A549 (cell line): ENCODE measurements at regions not wholly inside any gene's neighbourhood (a gene's known extent, or its start where the extent isn't known, plus 50 kb on each side); places are given as distances from the start of the nearest gene placed in this dataset.

Source experiments
- ATAC-seq, 2 experiments: fragments of 200-7000 bp in 1 of 2; fragments of >200 bp in 1 of 2; cut with Nextera tagmentation in 1 of 2; cut with Tn5 transposase in 1 of 2; 3 replicates each; pipeline versions ENCODE4 v1.8.0 to v1.9.1; 2018 to 2020; ENCODE audit warnings: mild to moderate bottlenecking in 1 of 2, moderate library complexity in 1 of 2
- CTCF ChIA-PET: fragments of 300-600 bp; sonication (Branson Sonifier 250); formaldehyde crosslinking; extraction: SDS; loops from one replicate; lab custom pipeline; 2021; ENCODE audit warnings: antibody characterized with exemption, inconsistent platforms; lab: Yijun Ruan, JAX
- POLR2A ChIA-PET: fragments of 350-600 bp; formaldehyde crosslinking; extraction: SDS; loops from one replicate; lab custom pipeline; 2021; ENCODE audit warnings: antibody characterized with exemption, inconsistent platforms; lab: Yijun Ruan, JAX
- DNase-seq, 2 experiments: peaks; one replicate each; pipeline versions ENCODE4 v3.0.0 to v3.0.0-alpha.2; 2011 to 2016; ENCODE audit warnings: low read depth in 1 of 2, low spot score in 1 of 2
- FAIRE-seq: peaks from 2 replicates; lab custom pipeline; 2011; peaks lifted over from hg19 to GRCh38; lab: Jason Lieb, UNC
- H3K27ac ChIP-seq, 2 experiments: fragments of >200 bp; sonication (Bioruptor Twin); formaldehyde crosslinking; 3 replicates each; pipeline ENCODE4 v1.5.1; 2016 to 2017
- H3K4me1 ChIP-seq: fragments of >200 bp; sonication (Bioruptor Twin); formaldehyde crosslinking; 3 replicates; pipeline ENCODE4 v1.6.1; 2016
- H3K4me2 ChIP-seq: fragments of >200 bp; sonication (Bioruptor Twin); formaldehyde crosslinking; 3 replicates; pipeline ENCODE4 v1.6.1; 2016
- H3K4me3 ChIP-seq: fragments of >200 bp; sonication (Bioruptor Twin); formaldehyde crosslinking; 3 replicates; pipeline ENCODE4 v1.5.1; 2016
- H3K9me3 ChIP-seq: fragments of >200 bp; sonication (Bioruptor Twin); formaldehyde crosslinking; 3 replicates; pipeline ENCODE4 v1.6.1; 2016
- CEBPB ChIP-seq, 2 experiments: fragments of >200 bp in 1 of 2; sonication (Bioruptor Twin) in 1 of 2; formaldehyde crosslinking in 1 of 2; IDR thresholded peaks; 2 replicates each; pipeline ENCODE4 v1.6.1; 2012 to 2016
- EHMT2 ChIP-seq: fragments of 200-600 bp; sonication (generic); IDR thresholded peaks from 2 replicates; pipeline ENCODE4 v1.6.1; 2016; ENCODE audit warnings: antibody characterized with exemption, low read depth, mild to moderate bottlenecking, moderate library complexity
- FOXS1 ChIP-seq: fragments of 250-450 bp; sonication (Bioruptor Pico); IDR thresholded peaks from 2 replicates; pipeline ENCODE4 v1.5.0; 2020; ENCODE audit warnings: mild to moderate bottlenecking, moderate library complexity
- HOXB13 ChIP-seq: fragments of 250-450 bp; sonication (Bioruptor Pico); IDR thresholded peaks from 2 replicates; pipeline ENCODE4 v1.5.0; 2020; ENCODE audit warnings: low read depth, mild to moderate bottlenecking, moderate library complexity
- JUN ChIP-seq, 2 experiments: fragments of >200 bp; sonication (Bioruptor Twin); formaldehyde crosslinking; IDR thresholded peaks; 2 replicates in 1 of 2; 3 replicates in 1 of 2; pipeline ENCODE4 v1.6.1; 2016 to 2017
- JUNB ChIP-seq: fragments of >200 bp; sonication (Bioruptor Twin); formaldehyde crosslinking; IDR thresholded peaks from 2 replicates; pipeline ENCODE4 v1.6.1; 2016
- KDM1A ChIP-seq: fragments of 200-600 bp; sonication (generic); IDR thresholded peaks from 2 replicates; pipeline ENCODE4 v1.6.1; 2016; ENCODE audit warnings: low read depth, mild to moderate bottlenecking
- KDM5A ChIP-seq: fragments of 200-600 bp; sonication (generic); IDR thresholded peaks from 2 replicates; pipeline ENCODE4 v1.6.1; 2016; ENCODE audit warnings: antibody characterized with exemption, mild to moderate bottlenecking
- MYC ChIP-seq: IDR thresholded peaks from 2 replicates; pipeline ENCODE4 v1.6.1; 2012; ENCODE audit warnings: mild to moderate bottlenecking, inconsistent platforms, low read length, improper control_type of control experiment, borderline replicate concordance
- RAD21 ChIP-seq, 2 experiments: fragments of >200 bp in 1 of 2; sonication (Bioruptor Twin) in 1 of 2; formaldehyde crosslinking in 1 of 2; IDR thresholded peaks in 1 of 2; conservative IDR thresholded peaks in 1 of 2; 2 replicates in 1 of 2; 3 replicates in 1 of 2; pipeline ENCODE4 v1.6.1; 2012 to 2018; ENCODE audit warnings: inconsistent platforms in 1 of 2
- RARB ChIP-seq: fragments of 250-450 bp; sonication (Bioruptor Pico); IDR thresholded peaks from 2 replicates; pipeline ENCODE4 v1.8.0; 2021; ENCODE audit warnings: mild to moderate bottlenecking, moderate library complexity
- RCOR1 ChIP-seq: fragments of 150-350 bp; IDR thresholded peaks from 2 replicates; pipeline ENCODE4 v1.6.1; 2014; ENCODE audit warnings: antibody characterized with exemption, low read length, low read depth
- SMC3 ChIP-seq: fragments of >200 bp; sonication (Bioruptor Twin); formaldehyde crosslinking; IDR thresholded peaks from 3 replicates; pipeline ENCODE4 v1.6.1; 2018; ENCODE audit warnings: inconsistent platforms
- ZNF302 ChIP-seq: fragments of 250-450 bp; sonication (Bioruptor Pico); IDR thresholded peaks from 2 replicates; pipeline ENCODE4 v1.9.0; 2021; ENCODE audit warnings: inconsistent platforms, mild to moderate bottlenecking, moderate library complexity
- WGBS: methylation state at CpG from one replicate; pipeline ENCODE4 v1.1.6; 2017; ENCODE audit errors: missing lambda C conversion rate; 5-methylcytosine and 5-hydroxymethylcytosine counted together
- TF ChIP-seq, protein P1 (sequence below): fragments of >200 bp; sonication (Bioruptor Twin); formaldehyde crosslinking; IDR thresholded peaks from 3 replicates; pipeline ENCODE4 v1.6.1; 2016
- TF ChIP-seq, protein P2 (sequence below): fragments of >200 bp; sonication (Bioruptor Twin); formaldehyde crosslinking; IDR thresholded peaks from 3 replicates; pipeline ENCODE4 v1.5.1; 2016
- TF ChIP-seq, protein P3 (sequence below): IDR thresholded peaks from 2 replicates; pipeline ENCODE4 v1.6.1; 2012
- TF ChIP-seq, protein P4 (sequence below): fragments of >200 bp; sonication (Bioruptor Twin); formaldehyde crosslinking; IDR thresholded peaks from 2 replicates; pipeline ENCODE4 v1.6.1; 2016
- TF ChIP-seq, protein P5 (sequence below): fragments of 150-350 bp; IDR thresholded peaks from 2 replicates; pipeline ENCODE4 v1.6.1; 2014; ENCODE audit warnings: low read depth, mild to moderate bottlenecking, low read length

DNA sequence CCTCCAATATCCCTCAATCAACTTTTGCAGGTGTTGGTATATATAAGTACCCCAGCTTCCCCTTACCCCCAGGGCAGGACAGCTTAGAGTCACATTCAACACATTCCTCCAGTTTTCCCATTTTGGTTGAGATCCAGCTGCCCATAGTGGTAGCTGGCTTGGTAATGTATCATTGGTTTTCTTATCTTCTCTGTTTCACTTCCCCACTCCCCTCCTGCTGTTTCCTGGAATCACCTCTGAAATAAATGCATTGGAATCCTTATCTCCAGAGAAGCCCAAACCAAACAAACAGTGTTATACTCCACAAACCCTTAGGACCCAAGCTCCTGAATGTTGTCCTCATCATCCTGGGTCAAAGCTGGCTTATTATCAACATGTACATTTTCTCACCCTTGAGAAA, 184.8 kb downstream of the TMEM38B start (continued):
- TF ChIP-seq, protein P1, sequence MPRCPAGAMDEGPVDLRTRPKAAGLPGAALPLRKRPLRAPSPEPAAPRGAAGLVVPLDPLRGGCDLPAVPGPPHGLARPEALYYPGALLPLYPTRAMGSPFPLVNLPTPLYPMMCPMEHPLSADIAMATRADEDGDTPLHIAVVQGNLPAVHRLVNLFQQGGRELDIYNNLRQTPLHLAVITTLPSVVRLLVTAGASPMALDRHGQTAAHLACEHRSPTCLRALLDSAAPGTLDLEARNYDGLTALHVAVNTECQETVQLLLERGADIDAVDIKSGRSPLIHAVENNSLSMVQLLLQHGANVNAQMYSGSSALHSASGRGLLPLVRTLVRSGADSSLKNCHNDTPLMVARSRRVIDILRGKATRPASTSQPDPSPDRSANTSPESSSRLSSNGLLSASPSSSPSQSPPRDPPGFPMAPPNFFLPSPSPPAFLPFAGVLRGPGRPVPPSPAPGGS = no peak
- TF ChIP-seq HOXB13 (CRISPR knock-in tag) (no peak), CEBPB (IDR thresholded peaks at IDR 0.05) (no peak), MYC (no peak)
- TF ChIP-seq, protein P2, sequence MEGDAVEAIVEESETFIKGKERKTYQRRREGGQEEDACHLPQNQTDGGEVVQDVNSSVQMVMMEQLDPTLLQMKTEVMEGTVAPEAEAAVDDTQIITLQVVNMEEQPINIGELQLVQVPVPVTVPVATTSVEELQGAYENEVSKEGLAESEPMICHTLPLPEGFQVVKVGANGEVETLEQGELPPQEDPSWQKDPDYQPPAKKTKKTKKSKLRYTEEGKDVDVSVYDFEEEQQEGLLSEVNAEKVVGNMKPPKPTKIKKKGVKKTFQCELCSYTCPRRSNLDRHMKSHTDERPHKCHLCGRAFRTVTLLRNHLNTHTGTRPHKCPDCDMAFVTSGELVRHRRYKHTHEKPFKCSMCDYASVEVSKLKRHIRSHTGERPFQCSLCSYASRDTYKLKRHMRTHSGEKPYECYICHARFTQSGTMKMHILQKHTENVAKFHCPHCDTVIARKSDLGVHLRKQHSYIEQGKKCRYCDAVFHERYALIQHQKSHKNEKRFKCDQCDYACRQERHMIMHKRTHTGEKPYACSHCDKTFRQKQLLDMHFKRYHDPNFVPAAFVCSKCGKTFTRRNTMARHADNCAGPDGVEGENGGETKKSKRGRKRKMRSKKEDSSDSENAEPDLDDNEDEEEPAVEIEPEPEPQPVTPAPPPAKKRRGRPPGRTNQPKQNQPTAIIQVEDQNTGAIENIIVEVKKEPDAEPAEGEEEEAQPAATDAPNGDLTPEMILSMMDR = no peak

DNA sequence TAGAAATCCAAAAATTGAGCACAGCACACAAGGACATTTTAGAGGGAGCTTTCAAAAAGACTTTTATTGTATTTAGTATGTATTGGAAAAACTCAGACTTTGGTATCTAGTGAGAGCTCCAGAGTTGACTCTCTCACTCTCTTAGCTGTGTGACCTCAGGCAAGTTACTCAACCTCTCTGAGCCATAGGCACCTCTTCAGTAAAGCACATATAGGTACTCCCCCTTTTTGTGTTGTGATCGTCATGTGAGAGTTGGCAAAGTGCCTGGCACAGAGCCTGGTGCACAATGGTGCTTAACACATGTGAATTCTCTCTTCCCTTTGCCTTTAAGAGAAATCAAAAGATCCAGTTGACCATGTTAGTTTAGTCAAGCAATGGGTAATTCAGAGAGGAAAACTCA, 186.2 kb downstream of the TMEM38B start:
- CTCF ChIA-PET = interaction anchor here (1.0 to 1.9 kb wide), 4 partner anchors 14 to 981 kb away, joined by 4 to 25 read pairs (median 10); no protein-coding TSS in a partner anchor

DNA sequence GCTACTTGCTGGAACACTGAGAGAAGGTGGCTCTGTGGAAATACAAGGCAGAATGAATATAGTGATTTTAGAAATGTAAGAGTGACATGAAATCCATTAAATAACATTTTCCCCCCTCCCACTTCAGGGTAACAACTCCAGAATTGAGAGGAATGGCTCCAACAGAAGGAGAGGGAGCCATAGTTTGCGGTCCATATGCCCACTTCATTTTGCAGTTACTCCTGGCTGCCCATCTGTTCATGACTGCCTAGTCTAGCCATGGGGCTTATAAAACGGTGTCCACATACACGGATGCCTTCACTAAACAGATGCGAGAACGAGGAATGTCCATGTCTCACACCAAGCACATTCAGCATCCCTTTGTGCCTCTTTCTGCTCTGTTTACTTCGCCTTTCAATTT, 186.7 kb downstream of the TMEM38B start:
- ChIA-PET POLR2A (no interaction called here), CTCF (interaction anchor here (0.6 to 1.9 kb wide), 33 partner anchors 8 to 1256 kb away, joined by 3 to 25 read pairs (median 5); no protein-coding TSS in a partner anchor)
- H3K27ac ChIP-seq = no peak overlapping the region
- no peak for DNase-seq
- no peaks in the 10 kb centered on the region for H3K4me1 ChIP-seq
- no peak for FAIRE-seq
- H3K4me2 ChIP-seq = no peak overlapping the region
- 61% methylated on average over 6 of the region's 6 CpGs for WGBS
- TF ChIP-seq MYC (no peak), JUN (IDR thresholded peaks at IDR 0.05) (no peak), KDM5A (no peak)
- H3K4me3 ChIP-seq = no peak overlapping the region
- ATAC-seq = peak in 1 of 2 experiments; percentile 17; a peak in 1 of 6 replicates
- H3K9me3 ChIP-seq = no peaks in the 10 kb centered on the region

More for the DNA sequence above, 186.2 kb downstream of the TMEM38B start:
- 7% methylated on average over 1 of the region's 1 CpG for WGBS
- no peak for FAIRE-seq
- TF ChIP-seq HOXB13 (CRISPR knock-in tag) (no peak), RCOR1 (no peak), KDM1A (no peak), RARB (CRISPR knock-in tag) (no peak)
- TF ChIP-seq, protein P3, sequence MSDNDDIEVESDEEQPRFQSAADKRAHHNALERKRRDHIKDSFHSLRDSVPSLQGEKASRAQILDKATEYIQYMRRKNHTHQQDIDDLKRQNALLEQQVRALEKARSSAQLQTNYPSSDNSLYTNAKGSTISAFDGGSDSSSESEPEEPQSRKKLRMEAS = no peak
- TF ChIP-seq, protein P4, sequence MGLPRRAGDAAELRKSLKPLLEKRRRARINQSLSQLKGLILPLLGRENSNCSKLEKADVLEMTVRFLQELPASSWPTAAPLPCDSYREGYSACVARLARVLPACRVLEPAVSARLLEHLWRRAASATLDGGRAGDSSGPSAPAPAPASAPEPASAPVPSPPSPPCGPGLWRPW = no peak
- Histone ChIP-seq H3K4me2 (no peak overlapping the region), H3K27ac (no peak overlapping the region), H3K4me1 (no peaks in the 10 kb centered on the region), H3K9me3 (no peaks in the 10 kb centered on the region), H3K4me3 (no peak overlapping the region)
- ATAC-seq = no peak
- DNase-seq = no peak
- POLR2A ChIA-PET = no interaction called here

DNA sequence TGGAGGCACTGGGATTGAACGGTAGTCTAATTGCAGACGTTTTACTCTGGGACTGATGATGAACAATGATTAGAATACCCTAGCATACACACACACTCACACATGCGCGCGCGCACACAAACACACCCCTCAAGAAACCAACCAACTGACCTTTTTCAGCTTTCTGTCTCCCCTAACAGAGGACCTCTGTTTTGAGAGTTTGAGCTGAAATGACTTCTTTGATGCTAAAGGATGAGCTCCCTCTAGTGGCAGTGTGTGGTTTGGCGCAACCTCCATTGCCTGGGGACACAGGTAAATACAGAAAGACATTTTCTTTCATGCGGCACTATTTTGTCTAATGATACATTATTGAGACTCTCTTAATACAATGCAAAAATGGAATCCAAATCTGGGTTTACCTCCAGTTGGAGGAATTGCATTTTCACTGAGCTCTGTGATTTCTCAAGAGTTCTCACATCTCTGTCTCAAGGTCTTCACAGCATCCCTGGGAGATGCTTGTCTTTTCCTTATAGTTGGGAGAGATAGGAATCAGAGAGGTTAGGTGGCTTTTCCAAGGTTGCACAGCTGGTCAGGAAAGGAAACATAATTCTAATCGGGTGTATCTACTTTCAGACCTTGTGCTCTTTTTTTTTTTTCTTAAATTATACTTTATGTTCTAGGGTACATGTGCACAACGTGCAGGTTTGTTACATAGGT, 187.5 kb downstream of the TMEM38B start:
- H3K4me3 ChIP-seq = no peak overlapping the region
- peak overlapping the region; percentile 54; the same call in 2 of the 3 replicates for H3K4me2 ChIP-seq
- no peak overlapping the region for H3K27ac ChIP-seq
- no peaks in the 10 kb centered on the region for H3K9me3 ChIP-seq
- DNase-seq (peak; percentile 47 to 71), FAIRE-seq (no peak), ATAC-seq (peak; percentile 87 to 95)
- ChIA-PET CTCF (interaction anchor here (0.6 to 1.9 kb wide), 39 partner anchors 9 to 1751 kb away, joined by 3 to 25 read pairs (median 4); no protein-coding TSS in a partner anchor), POLR2A (no interaction called here)
- 11% methylated on average over 10 of the region's 10 CpGs for WGBS
- TF ChIP-seq, protein P1 = no peak
- TF ChIP-seq RAD21 (conservative IDR thresholded peaks at IDR 0.05 in 1 of 2, IDR thresholded peaks at IDR 0.05 in 1 of 2) = peak; percentile 56 to 68; a peak in 4 of 5 replicates
- no peak for TF ChIP-seq JUNB
- TF ChIP-seq EHMT2 = no peak
- TF ChIP-seq, protein P2 = peak; percentile 64
- no peak for TF ChIP-seq FOXS1 (CRISPR knock-in tag)
- TF ChIP-seq ZNF302 (CRISPR knock-in tag) = no peak
- TF ChIP-seq, protein P3 = no peak
- TF ChIP-seq, protein P5, sequence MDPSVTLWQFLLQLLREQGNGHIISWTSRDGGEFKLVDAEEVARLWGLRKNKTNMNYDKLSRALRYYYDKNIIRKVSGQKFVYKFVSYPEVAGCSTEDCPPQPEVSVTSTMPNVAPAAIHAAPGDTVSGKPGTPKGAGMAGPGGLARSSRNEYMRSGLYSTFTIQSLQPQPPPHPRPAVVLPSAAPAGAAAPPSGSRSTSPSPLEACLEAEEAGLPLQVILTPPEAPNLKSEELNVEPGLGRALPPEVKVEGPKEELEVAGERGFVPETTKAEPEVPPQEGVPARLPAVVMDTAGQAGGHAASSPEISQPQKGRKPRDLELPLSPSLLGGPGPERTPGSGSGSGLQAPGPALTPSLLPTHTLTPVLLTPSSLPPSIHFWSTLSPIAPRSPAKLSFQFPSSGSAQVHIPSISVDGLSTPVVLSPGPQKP = no peak
- TF ChIP-seq SMC3 = peak; percentile 56
- H3K4me1 ChIP-seq = no peaks in the 10 kb centered on the region
